ENCODE measurements at regions not wholly inside any gene's neighbourhood (a gene's known extent, or its start where the extent isn't known, plus 50 kb on each side); places are given as distances from the start of the nearest gene placed in this dataset.
"Not testable (repeated sequence)": the region's sequence is repeated elsewhere in the genome, so short reads cannot be mapped to it uniquely, and the experiment has no call there.

DNA sequence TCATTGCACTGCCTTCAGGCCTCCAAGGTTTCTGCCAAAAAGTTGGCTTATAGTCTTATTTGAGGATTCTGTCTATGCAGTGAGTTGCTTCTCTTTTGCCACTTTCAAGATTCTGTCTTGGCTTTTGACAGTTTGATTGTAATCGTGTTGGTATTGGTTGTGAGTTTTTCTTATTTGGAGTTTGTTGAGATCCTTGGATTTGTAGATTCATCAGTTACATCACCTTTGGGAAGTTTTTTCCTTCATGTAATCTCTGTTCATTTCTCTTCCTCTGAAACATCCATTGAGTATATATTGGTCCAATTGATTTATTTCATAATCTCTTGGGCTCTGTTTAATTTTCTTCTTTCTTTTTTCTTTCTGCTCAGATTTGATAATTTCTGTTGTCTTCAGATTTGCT is 59.8 kb downstream of the SEPTIN7 start:
- Histone ChIP-seq H3K27ac (no peak overlapping the region), H3K4me1 (0 out of 3 replicates have a peak, but pooled peaks cover 6% of the 10 kb centered on the region), H3K4me3 (no peak overlapping the region), H3K4me2 (no peak overlapping the region), H3K9me3 (peaks cover 5% of the 10 kb centered on the region; the same call in 1 of the 3 replicates)
- FAIRE-seq (no peak), DNase-seq (ENCODE audit: low read depth in 1 of 2, low spot score in 1 of 2) (no peak), ATAC-seq (no peak)
- CTCF ChIA-PET = interaction anchor here (1.0 kb wide), 1 partner anchor 151 kb away, joined by 3 read pairs; no protein-coding TSS in a partner anchor
- POLR2A ChIA-PET = no interaction called here
- 96% methylated on average over 1 of the region's 1 CpG for WGBS (ENCODE audit: missing lambda C conversion rate)
- TF ChIP-seq FOXS1 (CRISPR knock-in tag; IDR thresholded peaks at IDR 0.05) = no peak
- no peak for TF ChIP-seq CEBPB (IDR thresholded peaks at IDR 0.05)
- no peak for TF ChIP-seq NFE2L2 (conservative IDR thresholded peaks at IDR 0.05; ENCODE audit: low read length)
- no peak for TF ChIP-seq KDM1A (IDR thresholded peaks at IDR 0.05; ENCODE audit: low read depth)

- 0 out of 3 replicates have a peak, but pooled peaks cover 6% of the 10 kb centered on the region for H3K4me1 ChIP-seq
- H3K9me3 ChIP-seq = no peaks in the 10 kb centered on the region
- H3K4me2 ChIP-seq = no peak overlapping the region
- CTCF ChIA-PET = no interaction called here
- WGBS (ENCODE audit: missing lambda C conversion rate) = 63% methylated on average over 3 of the region's 3 CpGs
- TF ChIP-seq KDM1A (IDR thresholded peaks at IDR 0.05; ENCODE audit: low read depth) (no peak), ESRRA (IDR thresholded peaks at IDR 0.05; ENCODE audit: borderline replicate concordance, low read length) (no peak), HOXA7 (CRISPR knock-in tag; IDR thresholded peaks at IDR 0.05) (no peak), CBX2 (IDR thresholded peaks at IDR 0.05; ENCODE audit: borderline replicate concordance, low read depth) (no peak), HMGXB4 (CRISPR knock-in tag; IDR thresholded peaks at IDR 0.05; ENCODE audit: borderline replicate concordance) (no peak)
- TF ChIP-seq, protein P1, sequence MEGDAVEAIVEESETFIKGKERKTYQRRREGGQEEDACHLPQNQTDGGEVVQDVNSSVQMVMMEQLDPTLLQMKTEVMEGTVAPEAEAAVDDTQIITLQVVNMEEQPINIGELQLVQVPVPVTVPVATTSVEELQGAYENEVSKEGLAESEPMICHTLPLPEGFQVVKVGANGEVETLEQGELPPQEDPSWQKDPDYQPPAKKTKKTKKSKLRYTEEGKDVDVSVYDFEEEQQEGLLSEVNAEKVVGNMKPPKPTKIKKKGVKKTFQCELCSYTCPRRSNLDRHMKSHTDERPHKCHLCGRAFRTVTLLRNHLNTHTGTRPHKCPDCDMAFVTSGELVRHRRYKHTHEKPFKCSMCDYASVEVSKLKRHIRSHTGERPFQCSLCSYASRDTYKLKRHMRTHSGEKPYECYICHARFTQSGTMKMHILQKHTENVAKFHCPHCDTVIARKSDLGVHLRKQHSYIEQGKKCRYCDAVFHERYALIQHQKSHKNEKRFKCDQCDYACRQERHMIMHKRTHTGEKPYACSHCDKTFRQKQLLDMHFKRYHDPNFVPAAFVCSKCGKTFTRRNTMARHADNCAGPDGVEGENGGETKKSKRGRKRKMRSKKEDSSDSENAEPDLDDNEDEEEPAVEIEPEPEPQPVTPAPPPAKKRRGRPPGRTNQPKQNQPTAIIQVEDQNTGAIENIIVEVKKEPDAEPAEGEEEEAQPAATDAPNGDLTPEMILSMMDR (IDR thresholded peaks at IDR 0.05) = no peak
- no peak for DNase-seq (ENCODE audit: low read depth in 1 of 2, low spot score in 1 of 2)
- POLR2A ChIA-PET = no interaction called here
- H3K27ac ChIP-seq = no peak overlapping the region
- no peak overlapping the region for H3K4me3 ChIP-seq
- no peak for FAIRE-seq
- ATAC-seq = no peak
Observed at GRCh38 chr7:35865287-35865686, 64.4 kb downstream of the SEPTIN7 start.

DNA sequence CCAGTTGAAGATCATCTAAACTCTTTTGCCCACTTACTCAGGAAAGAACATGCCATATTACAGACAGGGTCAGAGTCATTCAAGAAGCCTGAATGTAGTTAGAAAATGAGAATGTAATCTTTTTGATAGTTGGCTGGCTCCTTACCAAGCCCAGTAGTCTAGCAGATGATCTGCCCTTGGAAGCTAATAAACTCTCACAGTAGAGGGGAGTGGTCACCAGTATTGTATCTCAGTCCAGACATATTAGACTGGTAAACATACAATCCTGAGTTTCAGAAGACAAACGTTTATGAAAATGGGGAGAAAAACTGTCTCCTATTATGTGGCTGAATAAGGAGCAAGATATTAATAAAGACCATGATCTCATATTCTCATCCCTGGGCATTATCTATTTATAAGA is 65.3 kb downstream of the SEPTIN7 start:
- Histone ChIP-seq H3K4me2 (no peak overlapping the region), H3K9me3 (no peaks in the 10 kb centered on the region), H3K27ac (no peak overlapping the region), H3K4me3 (no peak overlapping the region), H3K4me1 (0 out of 3 replicates have a peak, but pooled peaks cover 6% of the 10 kb centered on the region)
- FAIRE-seq (no peak), ATAC-seq (no peak), DNase-seq (ENCODE audit: low read depth in 1 of 2, low spot score in 1 of 2) (no peak)
- POLR2A ChIA-PET = no interaction called here
- TF ChIP-seq GATA3 (IDR thresholded peaks at IDR 0.05; ENCODE audit: borderline replicate concordance) (no peak), KDM1A (IDR thresholded peaks at IDR 0.05; ENCODE audit: low read depth) (no peak), FOSL2 (IDR thresholded peaks at IDR 0.05) (no peak), FOSL2 (CRISPR knock-in tag; IDR thresholded peaks at IDR 0.05) (no peak), HOXB5 (CRISPR knock-in tag; IDR thresholded peaks at IDR 0.05) (no peak), CBX2 (IDR thresholded peaks at IDR 0.05; ENCODE audit: borderline replicate concordance, low read depth) (no peak), ZC3H11A (IDR thresholded peaks at IDR 0.05) (no peak), TFCP2L1 (CRISPR knock-in tag; IDR thresholded peaks at IDR 0.05) (no peak), RCOR1 (IDR thresholded peaks at IDR 0.05; ENCODE audit: low read depth, low read length) (no peak), NPAS2 (CRISPR knock-in tag; IDR thresholded peaks at IDR 0.05; ENCODE audit: borderline replicate concordance) (no peak), NR3C1 (IDR thresholded peaks at IDR 0.05) (no peak), ZFP36 (IDR thresholded peaks at IDR 0.05; ENCODE audit: borderline replicate concordance, partially characterized antibody) (no peak), RAD21 (conservative IDR thresholded peaks at IDR 0.05 in 1 of 2, IDR thresholded peaks at IDR 0.05 in 1 of 2) (no peak), HOXB13 (CRISPR knock-in tag; IDR thresholded peaks at IDR 0.05; ENCODE audit: low read depth) (no peak), MAZ (IDR thresholded peaks at IDR 0.05; ENCODE audit: borderline replicate concordance, low read depth, low read length) (no peak)
- TF ChIP-seq, protein P1 (IDR thresholded peaks at IDR 0.05) = no peak
- 20% methylated on average over 1 of the region's 1 CpG for WGBS (ENCODE audit: missing lambda C conversion rate)
- CTCF ChIA-PET = no interaction called here

- ATAC-seq; H3K4me1 ChIP-seq; POLR2A ChIA-PET; H3K4me2 ChIP-seq; DNase-seq (ENCODE audit: low read depth in 1 of 2, low spot score in 1 of 2); H3K9me3 ChIP-seq; H3K4me3 ChIP-seq; H3K27ac ChIP-seq; FAIRE-seq: not testable (repeated sequence)
- 49% methylated on average over 1 of the region's 1 CpG for WGBS (ENCODE audit: missing lambda C conversion rate)
- CTCF ChIA-PET = interaction anchor here (0.7 to 1.0 kb wide), 2 partner anchors 159 to 171 kb away, joined by 3 read pairs; no protein-coding TSS in a partner anchor
Observed at GRCh38 chr7:35869117-35869516, 68.3 kb downstream of the SEPTIN7 start.
